HG02885 (cell line): ENCODE measurements at regions not wholly inside any gene's neighbourhood (a gene's known extent, or its start where the extent isn't known, plus 50 kb on each side); places are given as distances from the start of the nearest gene placed in this dataset.
"Not testable (repeated sequence)": the region's sequence is repeated elsewhere in the genome, so short reads cannot be mapped to it uniquely, and the experiment has no call there.

Source experiments
- ATAC-seq: cut with Tn5 transposase; IDR thresholded peaks from one replicate; pipeline ENCODE4 v1.9.1; 2021; ENCODE audit warnings: mild to moderate bottlenecking; ENCODE audit not compliant: unreplicated experiment, poor library complexity

DNA sequence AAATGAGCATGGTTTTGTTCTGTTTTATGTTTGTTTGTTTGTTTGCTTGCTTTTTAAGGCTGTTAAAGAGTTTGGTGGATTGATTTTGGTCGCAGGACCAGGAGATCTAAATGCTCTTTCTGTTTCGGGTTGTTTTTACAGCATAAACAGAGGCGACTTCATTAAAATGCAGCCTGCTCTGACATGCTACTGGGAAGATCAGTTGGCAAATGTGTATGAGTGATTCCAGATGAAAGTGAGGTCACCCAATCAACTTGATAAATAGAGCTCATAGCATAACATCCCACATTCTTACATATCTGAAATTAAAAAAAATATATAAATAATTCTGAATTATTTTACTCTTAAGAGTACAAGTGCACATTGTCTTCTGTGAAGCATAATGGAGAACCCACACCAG lies 947.7 kb downstream of the GALC start:
- no peak for ATAC-seq

- no peak for ATAC-seq
Measured at GRCh38 chr14:87044807-87045206, 948.2 kb downstream of the GALC start.

GRCh38 chr14:87043667-87044200 lies 949.2 kb downstream of the GALC start:
- ATAC-seq: no peak

DNA sequence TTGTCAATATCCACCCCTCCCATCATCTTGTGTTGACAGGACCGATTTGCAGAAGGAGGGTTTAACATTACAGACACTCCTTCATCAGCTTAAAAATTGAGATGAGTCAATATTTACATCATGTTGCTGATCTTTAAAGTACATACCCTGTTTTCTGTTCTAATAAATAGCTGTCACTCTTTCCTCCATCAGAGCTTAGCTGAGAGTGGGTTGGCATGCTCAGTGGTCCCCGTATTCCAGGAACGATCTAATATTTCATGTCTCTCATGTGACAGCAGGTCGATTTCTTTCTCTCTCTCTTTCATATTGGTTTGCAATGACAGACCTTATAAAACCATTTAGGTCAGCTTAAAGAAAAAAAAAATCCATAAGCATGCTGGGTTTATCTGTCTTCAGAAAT lies 950.6 kb downstream of the GALC start:
- ATAC-seq: no peak

- no peak for ATAC-seq
Measured at GRCh38 chr14:87041290-87042020, 951.5 kb downstream of the GALC start.

DNA sequence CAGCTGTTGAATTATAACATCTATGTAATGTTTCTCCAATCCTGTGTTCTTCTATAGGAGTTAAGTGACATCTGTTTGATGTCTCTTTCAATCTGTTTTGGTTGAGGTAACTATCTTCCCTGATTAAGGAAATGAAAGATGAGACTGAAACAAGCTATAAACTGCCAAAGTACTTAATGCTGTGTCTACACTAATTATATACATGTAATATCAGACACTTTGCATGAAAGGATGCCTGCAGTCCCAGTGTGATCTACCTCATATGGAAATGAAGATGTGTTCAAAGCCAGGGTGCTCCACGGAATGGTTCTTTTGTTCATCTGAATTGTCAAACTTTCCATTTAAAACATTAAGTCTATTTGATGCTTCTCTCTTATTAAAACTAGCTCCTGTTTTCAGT lies 958.3 kb downstream of the GALC start:
- no peak for ATAC-seq

- no peak for ATAC-seq
Measured at GRCh38 chr14:87030197-87030596, 962.8 kb downstream of the GALC start.

GRCh38 chr14:87020106-87020505 lies 972.9 kb downstream of the GALC start:
- ATAC-seq: not testable (repeated sequence)

GRCh38 chr14:87018294-87018693 lies 974.7 kb downstream of the GALC start:
- no peak for ATAC-seq

DNA sequence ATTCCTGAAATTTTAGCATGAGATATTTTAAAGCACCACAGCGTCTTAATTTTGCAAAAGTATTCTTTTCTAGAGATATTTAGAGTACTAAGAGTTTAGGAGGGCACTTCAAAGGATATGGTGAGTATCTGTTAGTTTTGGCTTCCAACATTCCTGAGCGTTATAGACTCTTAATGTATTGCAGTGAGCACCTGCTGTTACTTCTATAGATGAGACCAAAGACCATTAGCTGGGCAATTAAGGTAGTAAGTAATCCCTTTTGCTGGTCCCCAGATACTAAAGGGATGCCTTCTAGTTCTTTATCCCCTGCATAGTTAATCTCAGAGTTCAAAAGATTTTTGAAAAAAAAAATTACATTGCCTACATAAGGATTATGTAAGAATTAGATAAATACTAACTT lies 975.6 kb downstream of the GALC start:
- ATAC-seq: no peak

GRCh38 chr14:87014856-87015255 lies 978.1 kb downstream of the GALC start:
- no peak for ATAC-seq

GRCh38 chr14:87013583-87013982 lies 979.4 kb downstream of the GALC start:
- no peak for ATAC-seq

GRCh38 chr14:87008965-87009364 lies 984.0 kb downstream of the GALC start:
- ATAC-seq: no peak

GRCh38 chr14:87005280-87005679 lies 987.7 kb downstream of the GALC start:
- ATAC-seq: no peak

- no peak for ATAC-seq
Measured at GRCh38 chr14:87002776-87003175, 990.2 kb downstream of the GALC start.

GRCh38 chr14:87001333-87001732 lies 991.6 kb downstream of the GALC start:
- no peak for ATAC-seq

DNA sequence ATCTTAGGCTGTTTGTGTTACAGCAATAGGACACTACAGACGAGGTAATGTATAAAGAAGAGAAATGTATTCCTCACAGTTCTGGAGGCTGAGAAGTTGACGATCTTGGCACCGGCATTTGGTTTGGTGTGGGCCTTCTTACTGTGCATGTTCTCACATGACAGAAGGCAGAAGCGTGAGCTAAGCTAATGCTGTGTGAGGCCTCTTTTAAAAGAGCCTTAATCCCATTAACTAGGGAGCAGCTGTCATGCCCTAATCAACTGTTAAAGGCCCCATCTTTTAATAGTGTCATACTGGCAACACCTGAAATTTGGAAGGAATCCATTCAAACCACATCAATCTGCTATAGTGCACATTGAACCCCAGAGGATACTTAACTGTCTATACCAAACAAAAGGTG lies 992.9 kb downstream of the GALC start:
- no peak for ATAC-seq

DNA sequence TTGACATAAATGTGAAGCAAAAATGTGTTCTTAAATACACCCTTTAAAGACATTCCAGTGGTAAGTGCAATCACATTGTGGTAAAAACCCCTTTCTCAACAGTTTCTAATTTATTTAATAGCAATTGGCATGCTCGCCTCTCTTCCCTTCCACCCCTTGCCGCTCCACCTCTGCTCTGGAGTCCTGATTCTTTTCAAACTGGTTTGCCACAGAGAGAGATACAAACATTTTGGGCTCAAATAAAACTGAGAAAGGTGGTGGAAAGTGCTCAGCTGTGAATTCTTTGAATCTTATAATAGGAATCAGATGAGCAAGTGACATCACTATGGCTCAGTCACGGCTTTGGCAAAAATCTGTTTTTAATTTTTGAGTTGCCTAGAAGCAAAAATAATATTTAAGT lies 993.9 kb downstream of the GALC start:
- ATAC-seq: no peak

- ATAC-seq: no peak
Measured at GRCh38 chr14:86997271-86997670, 995.7 kb downstream of the GALC start.

- no peak for ATAC-seq
Measured at GRCh38 chr14:86990396-86990795, 1002.6 kb downstream of the GALC start.

DNA sequence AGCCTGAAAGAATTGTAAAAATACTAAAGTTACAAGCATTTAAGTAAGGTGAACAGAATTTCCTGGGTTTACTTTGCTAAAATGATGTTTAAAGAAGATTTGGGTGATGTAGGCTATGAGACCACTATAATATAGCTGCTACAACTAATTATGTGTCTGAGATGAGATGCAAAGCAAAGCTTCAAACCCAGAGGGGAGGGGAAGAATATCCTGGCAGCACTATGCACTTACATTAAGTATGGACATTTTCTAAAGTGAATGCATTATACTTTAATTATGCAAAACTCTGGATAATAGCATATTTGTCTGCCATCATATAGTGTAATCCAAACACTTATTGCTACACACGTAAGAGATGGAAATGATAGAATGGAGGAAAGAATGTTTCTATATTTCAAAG lies 1003.7 kb downstream of the GALC start:
- no peak for ATAC-seq

- no peak for ATAC-seq
Measured at GRCh38 chr14:86987966-86988365, 1005.0 kb downstream of the GALC start.
